Activated CD4-positive, alpha-beta T cell treated with anti-CD3 and anti-CD28 coated beads, Interleukin-2, amount 50 U/mL, for 4 hours (primary cell): ENCODE measurements at regions not wholly inside any gene's neighbourhood (a gene's known extent, or its start where the extent isn't known, plus 50 kb on each side); places are given as distances from the start of the nearest gene placed in this dataset.
A peak's percentile ranks its signal among the peaks of the same experiment; 100 is the strongest.
"Not testable (repeated sequence)": the region's sequence is repeated elsewhere in the genome, so short reads cannot be mapped to it uniquely, and the experiment has no call there.

Experiments
- DNase-seq, 2 experiments: peaks; one replicate each; pipeline ENCODE4 v3.0.0-alpha.2; 2020

DNA sequence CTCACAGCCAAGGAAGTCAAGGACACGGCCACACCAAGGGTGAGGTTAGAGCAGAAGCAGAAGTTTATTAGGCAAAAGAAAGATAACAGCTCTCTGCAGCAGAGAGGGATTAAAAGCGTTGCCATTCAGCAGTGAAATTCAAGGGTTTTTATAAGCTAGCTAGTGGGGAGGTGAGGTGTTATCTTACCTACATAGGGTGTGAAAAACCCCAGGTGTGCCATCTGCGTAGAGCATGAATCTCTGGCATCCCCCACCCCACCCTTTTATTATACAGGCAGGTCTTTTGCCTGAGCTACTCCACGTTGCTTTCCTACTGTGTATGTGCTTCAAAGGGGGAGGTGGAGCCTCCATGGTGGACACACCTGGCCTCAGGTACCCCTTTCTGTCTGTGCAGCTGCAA lies 135.4 kb downstream of the ARHGAP11B start:
- DNase-seq, result not testable (repeated sequence)

DNA sequence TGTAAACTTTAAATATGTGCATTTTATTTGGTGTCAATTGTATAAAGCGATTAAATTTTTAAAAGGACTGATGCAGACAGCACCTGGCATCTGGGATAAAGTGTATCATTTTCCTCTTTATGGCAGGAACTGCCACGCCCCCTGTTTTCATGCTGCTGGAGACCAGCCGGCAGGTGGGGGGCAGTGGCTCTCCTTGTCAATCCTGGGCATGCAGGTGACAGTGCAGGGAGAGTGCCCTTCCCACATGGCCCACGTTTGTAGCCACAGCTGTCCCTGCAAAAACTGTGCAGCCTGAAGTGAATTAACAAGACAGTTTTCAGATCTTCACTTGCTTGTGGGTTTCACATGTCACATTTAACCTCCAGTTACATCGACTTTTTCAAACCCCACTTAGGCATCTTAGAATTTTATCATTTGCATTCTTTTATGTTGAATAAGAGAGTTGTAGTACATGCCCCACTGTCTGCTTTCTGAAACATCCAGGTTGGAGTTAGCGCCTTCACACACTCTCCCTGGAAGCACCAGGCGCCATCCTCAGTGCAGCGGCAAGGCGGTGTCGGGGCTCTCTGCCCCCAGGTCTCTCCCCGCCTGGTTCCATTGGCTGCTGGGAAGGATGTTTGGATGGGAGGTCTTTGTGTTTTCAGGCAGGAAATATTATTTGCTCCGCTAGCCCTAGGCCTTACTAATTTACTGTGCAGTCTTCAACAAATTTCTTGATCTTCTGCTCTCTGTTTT lies 134.2 kb upstream of the FAN1 start:
- DNase-seq, result not testable (repeated sequence)

DNA sequence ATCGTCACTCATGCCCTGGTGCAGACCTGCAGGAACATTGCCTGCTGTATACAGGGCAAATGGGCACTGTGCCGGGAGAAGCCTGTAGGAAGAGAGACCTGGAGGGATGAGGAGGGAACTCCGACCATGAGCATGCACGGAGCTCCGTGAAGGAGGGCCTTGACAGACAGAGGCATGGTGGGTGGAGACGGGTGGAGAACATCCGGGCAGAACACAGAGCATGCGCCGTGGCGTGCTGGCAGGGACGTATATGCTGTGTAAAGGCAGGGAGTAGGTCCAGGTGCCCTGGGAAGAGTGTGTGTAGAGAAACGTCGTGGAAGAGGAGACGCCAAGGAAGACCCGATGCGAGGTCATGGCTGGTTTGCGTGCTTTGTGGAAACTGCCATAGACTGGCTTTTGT lies 133.0 kb upstream of the FAN1 start:
- no peak for DNase-seq

DNA sequence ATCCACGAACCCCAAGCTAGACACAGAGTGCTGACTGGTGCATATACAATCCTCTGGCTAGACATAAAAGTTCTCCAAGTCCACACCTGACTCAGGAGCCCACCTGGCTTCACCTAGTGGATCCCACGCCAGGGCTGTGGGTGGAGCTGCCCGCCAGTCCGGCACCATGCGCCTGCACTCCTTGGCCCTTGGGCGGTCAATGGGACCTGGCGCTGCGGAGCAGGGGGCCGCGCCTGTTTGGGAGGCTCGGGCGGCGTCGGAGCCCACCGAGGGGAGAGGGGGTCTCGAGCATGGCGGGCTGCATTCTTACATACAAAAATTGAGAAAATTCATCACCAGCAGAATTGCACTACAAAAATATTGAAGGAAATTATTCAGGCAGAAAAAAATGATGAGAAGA lies 120.7 kb upstream of the FAN1 start:
- DNase-seq, result no peak

DNA sequence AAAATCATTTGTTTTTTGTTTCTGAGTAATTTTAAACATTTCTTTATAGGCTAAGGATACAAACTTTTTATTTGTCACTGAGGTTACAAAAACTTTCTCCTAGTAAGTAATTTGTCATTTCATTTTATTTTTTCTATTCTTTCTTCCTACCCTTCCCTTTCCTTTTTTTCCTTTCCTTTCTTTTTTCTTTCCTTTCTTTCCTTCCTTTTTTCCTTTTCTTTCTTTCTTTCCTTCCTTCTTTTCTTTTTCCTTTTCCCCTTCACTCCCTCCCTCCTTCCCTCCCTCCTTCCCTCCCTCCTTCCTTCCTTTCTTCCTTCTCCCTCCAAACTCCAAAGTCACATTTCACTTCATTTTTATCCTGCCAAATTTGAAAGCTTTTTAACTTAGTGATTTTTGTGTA lies 115.1 kb upstream of the FAN1 start:
- DNase-seq, result no peak

DNA sequence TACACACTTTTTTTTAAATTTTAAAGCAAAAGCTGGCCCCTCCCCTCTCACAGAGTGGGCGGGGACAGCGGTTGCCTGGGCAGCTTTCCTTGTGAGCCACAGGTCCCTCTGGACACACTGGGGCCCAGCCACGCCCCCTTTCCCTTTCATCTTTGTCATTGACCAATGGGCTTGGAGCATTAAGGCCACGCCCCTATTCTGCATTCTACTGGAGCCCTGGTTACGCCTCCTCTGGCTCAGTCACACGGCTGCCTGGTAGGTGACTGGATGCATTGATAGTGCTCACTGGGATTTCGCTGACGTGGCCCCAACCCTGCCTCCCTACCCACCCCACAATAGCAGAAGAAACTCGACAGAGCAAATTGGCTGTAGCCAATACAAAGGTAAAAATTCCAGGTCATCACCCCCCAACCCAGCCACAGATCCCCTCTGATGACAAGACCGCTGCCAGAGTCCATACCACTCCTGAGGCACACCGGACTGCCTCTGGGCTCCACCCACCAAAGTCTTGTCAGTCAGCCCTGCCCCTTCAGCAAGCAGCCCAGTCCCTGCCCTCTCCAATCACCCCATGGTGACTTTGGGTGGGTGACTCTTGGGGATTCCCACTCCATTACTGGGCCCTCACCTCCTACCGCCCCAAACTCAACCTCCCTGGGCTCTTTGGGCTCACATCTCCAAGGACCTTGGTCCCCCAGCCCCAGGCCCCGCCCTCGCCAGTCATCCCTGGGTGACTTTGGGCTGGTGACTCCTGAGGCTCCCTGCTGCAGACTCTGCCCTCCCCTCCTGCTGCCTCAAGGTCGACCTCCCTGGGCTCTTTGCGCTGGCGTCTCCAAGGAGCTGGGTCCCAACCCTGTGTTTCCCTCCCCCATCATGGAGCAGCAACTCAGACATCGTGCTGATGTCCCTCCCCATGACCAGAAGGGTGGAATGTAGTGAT lies 112.2 kb upstream of the FAN1 start:
- no peak for DNase-seq

DNA sequence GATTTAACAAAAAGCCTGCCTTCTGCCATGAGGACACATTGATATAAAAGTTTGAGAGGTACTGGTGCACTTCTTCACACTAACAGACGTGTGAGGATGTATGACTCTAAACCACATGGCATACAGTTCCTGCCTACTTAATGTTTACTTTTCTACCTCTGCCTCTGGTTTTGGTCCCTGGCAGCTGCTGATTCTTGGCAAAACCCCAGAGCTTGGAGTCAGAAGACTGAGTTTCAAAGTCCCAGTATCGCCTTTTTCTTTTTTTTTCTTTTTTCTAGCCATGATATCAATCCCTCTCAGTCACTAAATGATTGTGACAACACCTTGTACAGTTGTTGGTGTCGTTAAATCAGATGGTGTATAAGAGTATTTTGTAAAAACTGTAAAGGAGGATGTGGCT lies 110.9 kb upstream of the FAN1 start:
- not testable (repeated sequence) for DNase-seq

DNA sequence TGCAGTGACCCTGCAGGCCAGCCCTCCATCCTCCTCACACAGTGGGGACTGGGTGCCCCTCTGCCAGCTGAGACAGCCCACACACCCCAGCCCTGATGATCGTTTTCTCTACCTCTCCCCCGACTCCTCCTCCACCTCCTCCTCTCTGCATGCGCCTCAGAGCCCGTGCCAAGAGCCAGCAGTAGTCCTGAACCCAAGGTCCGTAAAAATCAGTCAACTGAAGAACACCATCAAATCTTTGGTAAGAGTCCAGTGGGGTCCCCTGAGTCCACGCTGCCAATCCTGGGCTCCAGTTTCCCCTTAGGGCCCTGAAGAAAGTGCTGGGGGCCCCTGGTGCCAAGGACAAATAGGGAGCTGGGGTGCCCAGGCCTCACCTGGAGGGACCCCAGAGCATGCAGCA lies 109.3 kb upstream of the FAN1 start:
- DNase-seq, result no peak

DNA sequence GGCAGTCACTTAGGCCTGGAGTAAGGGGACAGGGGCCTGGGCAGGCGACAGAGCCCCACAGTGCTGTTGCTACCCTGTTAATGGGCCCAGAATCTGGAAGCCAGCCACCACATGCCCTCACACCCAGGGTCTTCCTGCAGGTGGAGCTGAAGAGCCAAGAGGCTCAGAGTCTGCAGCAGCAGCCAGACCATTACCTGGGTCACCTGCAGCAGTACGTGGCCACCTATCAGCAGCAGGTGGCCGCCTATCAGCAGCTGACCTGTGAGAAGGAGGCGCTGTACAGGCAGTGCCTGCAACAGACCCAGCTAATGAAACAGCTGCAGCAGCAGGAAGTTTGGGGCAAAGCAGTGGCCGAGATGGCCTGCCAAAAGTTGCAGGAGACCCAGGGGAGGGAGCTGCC lies 104.2 kb upstream of the FAN1 start:
- not testable (repeated sequence) for DNase-seq

DNA sequence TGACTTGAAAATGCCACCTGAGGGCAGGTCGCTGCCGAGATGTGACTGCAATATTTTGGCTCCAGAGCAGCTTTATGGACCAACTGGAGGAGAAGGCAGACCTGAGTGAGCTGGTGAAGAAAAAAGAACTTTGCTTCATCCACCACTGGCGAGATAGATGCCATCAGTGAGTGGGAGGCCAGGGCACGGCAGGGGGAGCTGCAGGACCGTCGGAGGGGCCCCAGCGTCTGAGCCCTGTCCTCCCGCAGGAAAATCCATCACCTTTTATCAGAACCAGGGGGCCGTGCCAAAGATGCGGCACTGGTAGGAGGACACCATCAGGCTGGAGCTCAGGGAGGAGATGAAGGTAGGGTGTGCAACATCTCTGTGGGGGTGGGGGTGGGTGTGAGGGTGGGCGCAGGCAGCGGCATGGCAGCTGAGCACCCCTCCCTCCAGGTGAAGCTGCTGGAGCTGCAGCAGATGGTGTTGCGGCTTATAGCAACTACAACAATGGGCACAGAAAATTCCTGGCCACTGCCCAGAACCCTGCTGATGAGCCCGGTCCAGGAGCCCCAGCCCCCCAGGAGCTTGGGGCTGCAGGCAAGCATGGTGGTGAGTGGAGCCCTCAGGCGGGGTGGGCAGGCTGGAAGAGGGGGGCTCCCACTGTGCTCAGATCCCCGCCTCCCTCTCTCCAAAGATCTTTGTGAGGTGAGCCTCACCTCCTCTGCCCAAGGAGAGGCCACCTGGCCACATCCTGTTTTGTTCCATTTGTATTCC lies 102.4 kb upstream of the FAN1 start:
- DNase-seq, result not testable (repeated sequence)

DNA sequence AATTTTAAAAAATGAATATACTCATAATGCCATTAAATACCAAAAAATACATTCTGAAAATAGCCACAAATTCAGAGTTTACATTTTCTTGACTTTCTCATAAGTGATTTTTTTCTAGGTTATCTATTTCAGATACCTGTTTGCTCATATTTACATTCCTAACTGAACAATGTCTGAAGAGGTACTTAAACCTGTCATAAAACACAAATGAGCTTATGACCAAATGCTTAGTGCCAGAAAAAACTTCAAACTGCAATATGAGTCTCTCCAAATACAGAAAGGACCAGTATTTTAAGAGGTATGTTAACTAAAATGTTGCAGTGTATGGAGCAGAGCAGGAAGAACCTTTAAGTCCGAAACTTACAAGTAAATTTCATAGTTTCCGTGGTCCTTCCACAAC lies 101.7 kb upstream of the FAN1 start:
- DNase-seq, result not testable (repeated sequence)

DNA sequence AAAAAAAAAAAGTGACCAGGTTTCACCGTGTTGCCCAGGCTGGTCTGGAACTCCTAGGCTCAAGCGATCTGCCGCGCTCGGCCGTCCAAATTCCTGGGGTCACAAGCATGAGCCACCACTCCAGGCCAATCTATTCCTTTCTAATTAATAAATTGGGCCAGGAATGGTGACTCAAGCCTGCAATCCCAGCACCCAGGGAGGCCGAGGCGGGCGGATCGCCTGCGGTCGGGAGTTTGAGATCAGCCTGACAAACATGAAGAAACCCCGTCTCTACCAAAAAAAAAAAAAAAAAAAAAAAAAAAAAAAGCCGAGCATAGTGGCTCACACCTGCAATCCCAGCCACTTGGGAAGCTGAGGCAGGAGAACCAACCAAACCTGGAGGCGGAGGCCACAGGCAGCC lies 100.0 kb upstream of the FAN1 start:
- DNase-seq, result not testable (repeated sequence)

DNA sequence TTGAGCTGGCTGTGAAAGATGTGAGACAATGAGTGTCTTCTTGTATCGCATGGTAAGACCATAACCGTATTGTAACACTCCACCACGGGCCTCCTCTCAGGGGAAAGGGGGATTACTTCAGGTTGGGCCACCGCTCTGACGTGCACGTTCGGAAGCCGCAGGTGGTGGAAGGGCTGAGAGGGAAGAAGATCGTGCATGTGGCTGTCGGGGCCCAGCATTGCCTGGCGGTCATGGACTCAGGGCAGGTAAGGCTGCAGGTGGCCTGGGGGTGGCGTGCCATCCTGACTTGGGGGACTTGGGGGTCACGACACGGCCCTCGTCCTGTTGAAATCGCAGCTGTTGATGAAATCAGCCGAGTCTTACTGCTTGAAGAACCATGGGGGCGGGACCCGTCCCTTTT lies 87.3 kb upstream of the FAN1 start:
- no peak for DNase-seq

DNA sequence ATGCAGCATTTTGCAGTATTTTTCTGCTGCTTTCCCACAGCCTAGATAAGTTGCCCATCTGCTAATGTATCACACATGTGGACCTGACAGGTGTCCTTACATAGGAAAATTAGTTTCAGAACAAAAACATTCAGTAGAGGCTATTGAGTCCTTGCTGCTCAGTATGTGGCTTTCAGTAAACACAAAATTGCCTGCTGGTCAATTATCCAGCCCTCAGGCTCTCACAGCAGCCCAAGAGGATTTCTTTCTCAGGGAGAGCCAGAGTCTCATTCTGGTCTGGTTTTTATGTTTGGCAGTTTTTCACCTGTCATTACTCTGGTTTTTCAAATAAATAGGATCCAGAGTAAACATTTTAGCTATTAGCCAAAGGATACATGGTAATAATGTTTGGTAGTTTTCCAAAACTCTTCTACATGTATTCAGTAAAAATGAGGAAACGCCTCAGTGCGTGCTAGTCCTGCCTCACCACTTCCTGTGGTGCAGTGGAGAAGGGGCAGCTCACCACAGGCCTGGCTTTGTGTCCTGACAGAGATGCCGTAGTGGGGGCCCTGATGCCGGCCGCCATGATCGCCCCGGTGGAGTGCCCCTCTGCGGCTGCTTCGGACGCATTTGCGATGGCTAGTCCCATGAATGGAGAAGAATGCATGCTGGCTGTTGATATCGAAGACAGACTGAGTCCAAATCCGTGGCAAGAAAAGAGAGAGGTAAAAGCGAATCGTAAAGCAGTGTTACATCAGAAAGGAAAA lies 80.5 kb upstream of the FAN1 start:
- DNase-seq, result peak in 1 of 2 experiments; percentile 5

DNA sequence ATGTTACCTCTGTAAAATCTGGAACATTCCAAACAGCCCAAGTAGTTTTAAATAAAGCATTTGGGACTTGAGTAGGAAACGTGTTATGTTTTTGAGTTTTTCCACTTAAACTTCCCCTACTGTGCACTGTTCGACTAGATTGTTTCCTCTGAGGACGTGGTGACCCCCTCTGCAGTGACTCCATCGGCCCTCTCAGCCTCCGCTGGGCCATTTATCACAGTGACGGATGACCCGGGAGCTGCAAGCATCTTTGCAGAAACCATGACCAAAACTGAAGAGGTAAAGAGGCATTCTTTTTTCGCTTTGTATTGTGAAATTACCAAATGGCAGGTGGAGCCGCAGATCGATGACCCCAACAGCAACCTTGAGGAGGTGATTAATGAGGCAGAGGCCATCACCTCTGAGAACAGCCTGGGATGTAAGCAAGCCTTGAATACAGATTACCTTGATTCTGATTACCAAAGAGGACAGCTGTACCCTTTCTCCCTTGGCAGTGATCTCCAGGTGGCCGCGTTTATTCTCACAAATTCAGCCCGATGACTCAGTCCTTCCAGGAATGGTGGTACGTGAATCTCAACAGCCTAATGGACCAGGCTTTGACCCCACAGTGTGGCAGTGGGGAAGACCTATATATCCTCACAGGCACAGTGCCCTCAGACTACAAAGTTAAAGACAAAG lies 79.1 kb upstream of the FAN1 start:
- DNase-seq, result no peak

DNA sequence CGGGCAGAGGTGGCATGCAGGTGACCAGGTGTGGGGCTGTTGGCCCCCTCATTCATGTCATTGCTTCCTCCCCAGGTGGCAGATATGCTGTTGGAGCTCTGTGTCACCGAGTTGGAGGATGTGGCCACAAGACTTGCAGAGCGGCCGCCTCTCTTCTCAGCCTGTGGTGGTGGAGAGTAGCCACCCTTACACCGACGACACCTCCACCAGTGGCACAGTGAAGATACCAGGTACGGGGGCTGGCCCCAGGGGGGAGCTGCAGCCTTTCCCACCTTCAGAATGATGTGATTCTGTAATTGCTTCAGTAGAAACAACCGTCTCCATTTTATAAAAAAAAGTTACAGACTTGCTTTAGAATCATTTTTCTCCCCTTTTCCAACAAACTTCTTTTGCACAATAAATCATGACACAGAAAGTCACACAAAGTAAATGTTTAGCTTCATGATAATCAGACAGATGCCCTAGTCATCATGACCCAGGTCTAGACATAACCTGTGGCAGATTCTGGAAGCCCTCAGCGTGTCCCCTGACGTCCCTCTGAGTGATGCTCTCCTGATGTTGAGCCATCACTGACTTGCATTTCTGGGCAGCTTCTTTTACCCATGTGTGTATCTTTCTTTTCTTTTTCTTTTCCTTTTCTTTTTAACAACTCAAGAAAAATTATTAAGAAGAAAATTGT lies 76.0 kb upstream of the FAN1 start:
- DNase-seq, result no peak

DNA sequence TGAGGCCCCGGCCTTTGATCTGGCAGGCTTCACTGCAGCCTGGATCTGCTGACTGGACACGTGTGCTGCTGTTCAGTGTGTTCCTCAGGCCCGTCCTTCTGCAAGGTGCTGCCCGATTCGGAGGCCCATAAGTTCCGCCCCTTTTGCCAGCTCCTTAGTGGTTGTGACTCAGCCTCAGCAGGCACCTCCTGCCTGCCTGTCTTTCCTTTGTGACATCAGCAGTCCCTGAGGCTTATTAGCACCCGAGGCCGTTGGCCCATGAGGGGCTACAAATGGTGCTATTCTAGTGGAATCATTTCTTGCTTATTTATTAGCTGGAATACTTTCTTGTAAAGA lies 75.4 kb upstream of the FAN1 start:
- not testable (repeated sequence) for DNase-seq

DNA sequence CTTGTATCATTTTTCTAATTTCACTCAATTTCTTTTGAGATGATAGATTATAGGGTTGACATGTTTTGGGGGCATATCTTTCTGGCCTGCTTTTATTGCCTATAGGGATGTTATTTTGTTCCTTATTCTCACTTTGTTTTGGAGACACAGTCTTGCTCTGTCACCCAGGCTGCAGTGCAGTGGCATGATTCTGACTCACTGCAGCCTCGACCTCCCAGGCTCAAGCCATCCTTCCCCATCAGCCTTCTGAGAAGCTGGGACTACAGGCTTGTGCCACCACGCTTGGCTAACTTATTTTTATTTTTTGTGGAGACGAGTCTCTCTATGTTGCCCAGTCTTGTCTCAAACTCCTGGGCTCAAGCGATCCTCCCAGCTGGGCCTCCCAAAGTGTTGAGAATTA lies 72.8 kb upstream of the FAN1 start:
- no peak for DNase-seq

DNA sequence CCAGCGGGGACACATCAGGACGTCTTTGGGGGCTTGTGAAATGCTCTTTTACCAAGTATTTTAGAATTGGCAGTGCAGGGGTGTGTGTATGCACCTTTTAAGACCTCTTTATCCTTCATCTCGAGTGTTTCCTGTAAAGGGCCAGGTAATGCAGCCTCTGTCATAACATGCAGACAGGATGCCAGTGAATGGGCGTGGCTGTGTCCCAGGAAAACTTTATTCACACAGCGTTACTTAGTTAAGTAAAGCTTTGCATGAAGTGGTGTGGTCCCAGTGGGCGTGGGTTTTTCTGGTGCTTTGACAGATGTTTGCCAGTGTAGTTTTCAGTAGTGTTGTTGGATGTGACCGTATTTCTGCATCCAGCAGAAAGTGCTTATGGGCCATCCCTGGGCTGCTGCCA lies 70.3 kb upstream of the FAN1 start:
- not testable (repeated sequence) for DNase-seq

DNA sequence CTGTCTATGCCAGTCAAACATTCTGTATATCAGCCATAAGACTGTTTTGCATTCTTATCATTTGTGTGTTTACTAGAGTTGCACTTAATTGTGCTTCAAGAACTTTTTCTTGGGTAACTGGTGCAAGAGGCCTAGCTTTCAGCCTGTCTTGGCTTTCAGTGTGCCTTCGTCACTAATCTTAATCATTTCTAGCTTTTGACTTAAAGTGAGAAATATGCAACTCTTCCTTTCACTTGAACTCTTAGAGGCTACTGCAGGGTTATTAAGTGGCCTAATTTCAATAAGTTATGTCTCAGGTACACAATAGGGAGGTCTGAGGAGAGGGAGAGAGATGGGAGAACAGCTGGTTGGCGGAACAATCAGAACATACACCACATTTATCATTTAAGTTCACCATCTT lies 62.1 kb upstream of the FAN1 start:
- not testable (repeated sequence) for DNase-seq

DNA sequence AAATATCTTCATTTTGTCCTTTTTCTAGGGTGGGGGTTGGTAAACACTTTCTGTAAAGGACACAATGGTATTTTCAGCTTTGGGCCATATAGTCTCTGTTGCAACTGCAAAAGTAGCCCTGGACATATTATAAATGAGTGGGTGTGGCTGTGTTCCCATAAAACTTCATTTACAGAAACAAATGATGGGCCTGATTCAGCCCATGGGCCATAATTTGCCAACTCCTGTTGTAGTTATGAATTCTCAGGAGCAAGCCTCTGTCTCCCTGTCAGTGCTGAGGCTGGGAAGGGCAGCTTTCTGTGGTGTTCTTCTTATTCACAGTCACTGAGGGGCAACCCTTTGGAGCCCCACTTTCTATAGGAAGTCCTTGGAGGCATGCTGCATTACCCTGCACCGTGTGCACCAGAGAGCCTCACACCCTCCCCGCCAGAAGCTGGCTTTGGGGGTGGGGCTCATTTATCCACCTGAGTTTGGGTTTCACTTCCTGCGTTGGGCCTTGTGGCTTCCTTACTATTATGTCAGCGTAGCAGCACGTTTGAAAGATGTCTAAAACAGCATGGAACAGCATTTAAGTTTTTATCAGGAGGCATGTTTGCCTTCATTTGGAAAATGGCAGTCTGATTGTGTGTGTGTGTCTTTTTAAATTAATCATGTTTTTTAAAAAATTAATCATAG lies 60.8 kb upstream of the FAN1 start:
- DNase-seq, result peak in 1 of 2 experiments; percentile 21
